GM12874 (cell line): ENCODE measurements at regions not wholly inside any gene's neighbourhood (a gene's known extent, or its start where the extent isn't known, plus 50 kb on each side); places are given as distances from the start of the nearest gene placed in this dataset.

Experiments used
- CTCF ChIP-seq: IDR thresholded peaks from 2 replicates; pipeline ENCODE4 v1.5.1; 2011; ENCODE audit warnings: low read depth, mild to moderate bottlenecking, control low read depth, low read length, moderate library complexity; ENCODE audit not compliant: insufficient read depth

- TF ChIP-seq CTCF, result no peak
Measured at GRCh38 chrX:42624524-42624923, 153.4 kb downstream of the PPP1R2C start.

GRCh38 chrX:42619068-42619467 lies 158.9 kb downstream of the PPP1R2C start:
- no peak for TF ChIP-seq CTCF

GRCh38 chrX:42616981-42617380 lies 161.0 kb downstream of the PPP1R2C start:
- TF ChIP-seq CTCF, result no peak

DNA sequence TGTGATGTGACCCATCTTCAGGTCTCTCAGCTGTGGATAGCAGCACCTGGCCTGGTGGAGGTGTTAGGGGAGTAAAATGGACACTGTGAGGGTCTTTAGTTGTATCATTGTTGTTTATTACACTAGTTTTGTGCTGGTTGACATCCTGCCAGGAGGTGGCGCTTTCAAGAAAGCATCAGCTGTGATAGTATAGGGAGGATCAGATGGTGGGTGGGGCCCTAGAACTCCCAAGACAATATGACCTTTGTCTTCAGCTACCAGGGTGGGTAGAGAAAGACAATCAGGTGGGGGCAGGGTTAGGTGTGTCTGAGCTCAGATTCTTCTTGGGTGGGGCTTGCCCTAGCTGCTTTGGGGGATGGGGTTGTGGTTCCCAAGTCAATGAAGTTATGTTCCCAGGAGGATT lies 162.8 kb downstream of the PPP1R2C start:
- no peak for TF ChIP-seq CTCF

- no peak for TF ChIP-seq CTCF
Measured at GRCh38 chrX:42606591-42606990, 171.4 kb downstream of the PPP1R2C start.

DNA sequence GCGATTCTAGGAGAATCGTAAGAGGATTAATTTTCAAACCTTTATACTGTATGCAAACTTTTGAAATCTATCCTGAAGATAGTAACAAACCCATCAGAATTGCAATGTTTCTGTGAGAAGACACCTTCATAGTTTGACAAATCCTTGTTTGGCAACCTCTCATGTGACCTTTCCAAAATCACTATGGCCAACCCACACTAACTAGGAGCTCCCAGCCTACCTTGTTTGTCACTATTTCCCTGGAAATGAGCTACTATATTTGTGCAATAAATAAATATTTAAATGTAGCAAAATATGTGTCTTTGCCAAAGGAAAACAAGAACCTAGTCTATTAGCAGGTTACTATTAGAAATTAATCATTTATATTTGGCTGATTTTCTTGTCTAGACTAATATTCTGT lies 173.7 kb downstream of the PPP1R2C start:
- TF ChIP-seq CTCF, result no peak

- no peak for TF ChIP-seq CTCF
Measured at GRCh38 chrX:42603016-42603415, 174.9 kb downstream of the PPP1R2C start.

- TF ChIP-seq CTCF, result no peak
Measured at GRCh38 chrX:42602566-42602965, 175.4 kb downstream of the PPP1R2C start.
